ENCODE measurements at regions not wholly inside any gene's neighbourhood (a gene's known extent, or its start where the extent isn't known, plus 50 kb on each side); places are given as distances from the start of the nearest gene placed in this dataset.
"Not testable (repeated sequence)": the region's sequence is repeated elsewhere in the genome, so short reads cannot be mapped to it uniquely, and the experiment has no call there.

DNA sequence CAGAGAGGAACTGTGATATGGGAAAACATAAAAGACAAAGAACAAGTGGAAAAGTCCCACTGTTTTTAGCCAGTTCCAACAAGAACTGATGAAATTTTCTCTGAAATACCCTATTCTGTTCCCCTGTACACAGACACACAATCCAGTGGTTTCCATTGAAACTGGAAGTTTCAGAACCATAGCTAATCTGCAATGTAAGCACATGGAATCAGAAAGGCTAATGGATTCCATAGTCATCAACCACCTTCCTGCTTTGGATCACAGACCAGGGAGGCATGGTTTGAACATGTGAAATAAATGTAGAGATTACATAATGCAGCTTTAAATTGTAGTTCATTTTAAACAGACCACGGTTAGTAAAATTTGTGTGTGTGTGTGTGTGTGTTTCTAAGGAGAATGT is 242.1 kb downstream of the GJA1 start:
- in situ Hi-C loops (cut with HindIII; ENCODE audit: low sequenced_read_pairs) = no loop called here

DNA sequence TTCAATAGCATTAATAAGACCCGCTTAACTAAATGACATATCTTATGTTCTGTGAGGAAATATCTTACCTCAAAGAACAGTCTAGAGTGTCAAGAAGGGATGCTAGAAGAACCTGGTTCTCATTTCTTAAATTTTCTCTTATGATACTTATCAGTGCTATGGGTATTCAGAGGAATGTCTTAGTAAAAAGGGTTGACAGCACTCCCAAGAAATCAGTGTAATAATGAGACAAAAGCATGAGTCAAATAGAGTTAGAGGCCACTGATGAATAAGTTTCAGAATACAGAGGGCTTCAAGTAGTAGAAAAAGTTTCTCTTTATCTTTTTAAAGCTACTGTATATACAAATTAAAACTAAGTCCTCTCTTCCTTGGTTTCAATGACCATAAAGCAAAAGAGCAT is 242.8 kb downstream of the GJA1 start:
- in situ Hi-C loops (cut with HindIII; ENCODE audit: low sequenced_read_pairs) = no loop called here

DNA sequence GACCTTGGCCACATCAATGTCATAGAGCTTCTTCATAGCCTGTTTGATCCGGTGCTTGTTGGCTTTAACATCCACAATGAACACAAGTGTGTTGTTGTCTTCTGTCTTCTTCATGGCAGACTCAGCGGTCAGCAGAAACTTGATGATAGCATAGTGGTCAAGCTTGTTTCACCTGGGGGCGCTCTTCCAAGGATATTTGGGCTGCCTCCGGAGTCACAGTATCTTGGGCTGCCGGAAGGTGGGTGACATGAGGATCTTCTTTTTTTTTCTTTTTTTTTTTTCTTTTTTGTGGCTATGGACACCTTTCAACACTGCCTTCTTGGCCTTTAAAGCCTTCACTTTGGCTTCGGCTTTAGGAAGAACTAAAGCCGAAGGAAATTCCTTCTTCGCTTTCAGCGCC is 244.6 kb downstream of the GJA1 start:
- in situ Hi-C loops (cut with HindIII; ENCODE audit: low sequenced_read_pairs) = loop anchor here (10.0 kb wide), 1 partner anchor 85 kb away; no protein-coding TSS in a partner anchor

DNA sequence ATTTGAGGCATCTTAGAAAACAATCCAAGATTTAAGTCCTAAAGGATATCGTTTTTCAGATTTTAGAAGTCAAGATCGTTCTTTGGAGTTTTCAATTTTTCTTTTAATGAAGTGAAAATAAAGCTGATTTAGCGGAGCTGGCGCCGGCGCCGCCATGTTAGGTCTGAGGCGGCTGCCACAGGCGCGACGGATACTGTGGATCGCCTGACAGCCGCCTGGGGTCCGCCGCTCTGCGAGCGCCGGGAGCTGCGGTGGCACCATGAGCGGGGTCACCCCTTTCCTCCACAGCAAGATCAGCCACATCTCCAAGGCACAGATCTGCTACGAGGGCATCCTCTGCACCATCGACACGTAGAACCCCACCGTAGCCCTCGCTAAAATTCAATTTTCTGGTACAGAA is 247.2 kb downstream of the GJA1 start:
- in situ Hi-C loops (cut with HindIII; ENCODE audit: low sequenced_read_pairs) = loop anchor here (10.0 kb wide), 1 partner anchor 88 kb away; no protein-coding TSS in a partner anchor

DNA sequence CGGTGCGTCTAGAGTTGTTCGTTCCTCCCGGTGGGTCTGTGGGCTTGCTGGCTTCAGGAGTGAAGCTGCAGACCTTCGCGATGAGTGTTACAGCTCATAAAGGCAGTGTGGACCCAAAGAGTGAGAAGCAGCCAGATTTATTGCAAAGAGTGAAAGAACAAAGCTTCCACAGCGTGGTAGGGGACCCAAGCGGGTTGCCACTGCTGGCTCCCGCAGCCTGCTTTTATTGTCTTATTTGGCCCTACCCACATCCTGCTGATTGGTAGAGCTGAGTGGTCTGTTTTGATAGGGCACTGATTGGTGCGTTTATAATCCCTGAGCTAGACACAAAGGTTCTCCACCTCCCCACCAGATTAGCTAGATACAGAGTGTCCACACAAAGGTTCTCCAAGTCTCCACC is 250.4 kb downstream of the GJA1 start:
- in situ Hi-C loops (cut with HindIII; ENCODE audit: low sequenced_read_pairs) = loop anchor here (5.0 to 10.0 kb wide), 2 partner anchors 91 to 249 kb away; partner anchors contain the start of gene GJA1

DNA sequence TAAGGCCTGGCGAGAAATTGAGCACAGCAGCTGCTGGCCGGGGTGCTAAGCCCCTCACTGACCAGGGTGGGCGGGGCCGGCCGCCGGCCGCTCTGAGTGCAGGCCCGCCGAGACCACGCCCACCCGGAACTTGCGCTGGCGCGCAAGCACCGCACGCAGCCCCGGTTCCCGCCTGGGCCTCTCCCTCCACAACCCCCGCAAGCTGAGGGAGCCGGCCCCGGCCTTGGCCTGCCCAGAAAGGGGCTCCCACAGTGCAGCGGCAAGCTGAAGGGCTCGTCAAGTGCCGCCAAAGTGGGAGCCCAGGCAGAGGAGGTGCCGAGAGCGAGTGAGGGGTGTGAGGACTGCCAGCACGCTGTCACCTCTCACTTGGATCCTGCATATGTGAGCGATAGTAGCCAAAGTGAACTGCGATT is 251.2 kb downstream of the GJA1 start:
- in situ Hi-C loops (cut with HindIII; ENCODE audit: low sequenced_read_pairs) = loop anchor here (5.0 to 10.0 kb wide), 2 partner anchors 92 to 249 kb away; partner anchors contain the start of gene GJA1

DNA sequence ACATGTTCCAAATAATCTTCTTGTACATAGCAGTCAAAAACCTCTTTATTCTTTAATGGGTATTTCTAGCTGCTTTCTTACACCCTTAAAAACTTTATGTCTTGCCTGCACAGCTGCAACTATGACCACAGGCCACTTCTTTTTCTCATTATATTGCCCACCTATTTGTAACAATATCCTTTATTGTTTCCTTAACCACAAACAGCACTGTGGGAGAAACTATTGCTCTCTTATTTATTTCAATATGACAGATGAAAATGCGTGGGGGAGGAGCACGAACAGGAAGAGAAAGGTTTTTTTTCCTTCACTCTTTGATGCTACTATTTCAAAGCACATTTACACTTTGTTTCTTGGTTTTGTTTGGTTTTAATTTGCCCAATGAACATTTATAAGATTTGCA is 253.5 kb downstream of the GJA1 start:
- in situ Hi-C loops (cut with HindIII; ENCODE audit: low sequenced_read_pairs) = loop anchor here (5.0 to 10.0 kb wide), 2 partner anchors 94 to 252 kb away; partner anchors contain the start of gene GJA1

DNA sequence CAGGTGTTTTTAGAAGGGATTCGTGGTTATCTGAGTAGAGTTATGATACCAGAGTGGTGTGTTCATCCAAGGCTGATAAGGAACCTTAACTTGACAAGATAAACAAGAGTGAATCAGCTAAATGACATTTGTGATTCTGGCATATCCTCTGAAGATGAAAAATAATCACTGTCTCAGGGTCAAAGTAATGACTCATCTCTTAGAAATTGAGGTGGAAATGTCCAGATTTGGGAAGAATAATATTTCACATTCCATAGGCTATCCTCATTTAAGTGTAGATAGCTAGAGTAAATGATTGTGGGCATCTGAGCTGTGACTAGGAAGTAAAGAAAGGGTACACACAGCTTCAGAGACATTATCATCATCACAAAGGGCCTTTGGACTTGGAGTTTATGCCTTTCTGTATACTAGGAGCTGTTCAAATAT is 255.7 kb downstream of the GJA1 start:
- in situ Hi-C loops (cut with HindIII; ENCODE audit: low sequenced_read_pairs) = no loop called here

DNA sequence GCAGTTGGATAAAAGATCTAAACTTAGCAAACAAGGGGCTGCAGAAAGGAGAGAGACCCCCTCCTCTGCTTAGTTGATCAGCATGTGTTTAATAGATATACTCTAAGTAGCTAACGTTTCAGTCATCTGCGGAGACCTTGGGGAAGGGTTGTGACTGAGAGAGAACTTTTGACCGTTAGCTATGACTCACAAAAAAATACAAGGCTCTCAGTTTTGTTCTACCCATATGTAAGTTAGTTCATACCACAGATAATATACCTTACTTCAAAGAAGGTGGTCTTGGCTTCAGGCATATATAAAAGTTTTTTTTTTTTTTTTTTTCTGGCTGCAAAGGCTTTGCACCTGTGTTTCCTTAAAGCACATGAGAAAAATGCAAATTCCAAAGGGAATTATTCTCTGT is 258.9 kb downstream of the GJA1 start:
- in situ Hi-C loops (cut with HindIII; ENCODE audit: low sequenced_read_pairs) = no loop called here

DNA sequence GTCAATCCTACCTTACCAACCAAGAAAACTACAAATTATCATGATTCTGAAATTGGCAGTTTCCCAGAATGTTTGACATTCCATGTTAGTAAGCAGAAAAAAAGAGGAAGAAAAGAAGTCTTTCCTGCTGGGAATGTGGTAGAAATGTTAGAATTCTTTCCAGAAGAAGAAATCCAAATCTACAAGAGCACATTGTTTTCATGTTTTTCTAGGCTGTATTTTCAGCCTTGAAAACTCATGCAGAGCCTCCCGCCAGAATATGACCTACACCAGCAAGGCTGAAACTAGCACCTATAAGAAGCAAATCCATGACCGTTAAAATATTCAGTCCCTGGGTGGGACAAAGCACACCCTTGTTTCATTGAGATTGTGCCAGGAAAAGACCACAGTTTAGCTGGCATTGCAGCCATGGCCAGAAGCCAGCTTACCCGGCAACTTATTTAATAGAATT is 259.4 kb downstream of the GJA1 start:
- in situ Hi-C loops (cut with HindIII; ENCODE audit: low sequenced_read_pairs) = no loop called here

DNA sequence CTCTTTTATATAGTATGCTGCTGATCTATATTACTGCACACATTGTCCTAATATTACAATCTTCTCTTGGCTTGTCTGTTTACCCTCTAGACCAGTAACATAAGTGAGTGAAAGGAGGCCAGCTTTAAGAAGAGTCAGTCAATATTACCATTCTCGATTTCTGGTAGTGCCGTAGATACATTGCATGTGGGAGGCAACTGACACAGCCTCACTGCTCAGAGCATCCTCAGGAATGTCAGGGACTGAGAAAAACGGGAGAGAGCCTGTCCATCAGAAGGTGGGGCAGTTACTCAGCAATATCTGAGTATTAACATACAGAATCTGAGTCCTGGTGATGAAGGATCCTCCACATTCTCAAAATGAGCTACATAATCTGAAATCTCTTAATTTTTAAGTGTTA is 259.9 kb downstream of the GJA1 start:
- in situ Hi-C loops (cut with HindIII; ENCODE audit: low sequenced_read_pairs) = no loop called here

DNA sequence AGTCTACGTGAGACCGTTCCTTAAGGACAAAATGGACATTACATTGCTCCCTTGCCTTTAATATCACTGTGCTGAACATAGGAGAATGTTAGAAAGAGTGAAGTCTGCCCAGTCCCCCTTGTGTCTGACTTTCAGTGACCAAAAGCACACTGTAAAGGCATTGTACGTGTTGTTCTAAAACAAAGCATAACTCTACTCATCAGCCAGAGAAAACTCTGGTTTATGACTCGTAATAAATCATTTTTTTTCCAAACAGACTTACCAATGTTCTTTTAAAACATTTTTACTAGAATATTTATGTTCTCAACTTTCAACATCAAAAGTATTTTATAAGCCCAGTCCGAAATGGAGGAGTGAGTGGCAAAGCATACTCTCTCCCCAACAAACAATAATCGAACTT is 262.5 kb downstream of the GJA1 start:
- in situ Hi-C loops (cut with HindIII; ENCODE audit: low sequenced_read_pairs) = no loop called here

DNA sequence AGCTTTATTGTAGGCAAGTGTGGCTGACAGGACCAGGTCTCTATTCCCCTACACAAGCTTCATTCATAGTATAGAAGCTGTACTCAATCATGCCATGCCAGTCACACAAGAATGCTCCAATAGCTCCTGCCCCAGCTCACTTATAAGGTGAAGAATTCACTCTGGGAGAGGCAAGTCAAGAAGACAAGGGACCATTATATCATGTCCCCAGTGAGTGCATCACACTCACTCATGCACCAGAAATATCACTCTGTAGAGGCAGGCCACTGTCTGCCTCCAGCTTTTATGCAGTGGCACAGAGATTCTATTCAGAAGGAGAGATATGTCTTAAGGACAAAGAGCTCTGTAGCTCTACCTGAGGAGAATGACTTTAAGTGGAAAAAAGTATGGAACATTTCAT is 263.2 kb downstream of the GJA1 start:
- in situ Hi-C loops (cut with HindIII; ENCODE audit: low sequenced_read_pairs) = no loop called here

DNA sequence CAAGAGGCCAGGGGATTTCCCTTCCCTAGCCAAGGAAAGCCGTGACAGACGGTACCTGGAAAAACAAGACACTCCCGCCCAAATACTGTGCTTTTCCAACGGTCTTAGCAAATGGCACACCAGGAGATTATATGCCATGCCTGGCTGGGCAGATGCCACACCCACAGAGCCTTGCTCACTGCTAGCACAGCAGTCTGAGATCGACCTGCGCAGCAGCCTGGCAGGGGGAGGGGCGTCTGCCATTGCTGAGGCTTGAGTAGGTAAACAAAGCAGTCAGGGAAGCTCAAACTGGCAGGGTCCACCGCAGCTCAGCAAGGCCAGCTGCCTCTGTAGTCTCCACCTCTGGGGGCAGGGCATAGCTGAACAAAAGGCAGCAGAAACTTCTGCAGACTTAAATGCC is 267.7 kb downstream of the GJA1 start:
- in situ Hi-C loops (cut with HindIII; ENCODE audit: low sequenced_read_pairs) = not testable (repeated sequence)

DNA sequence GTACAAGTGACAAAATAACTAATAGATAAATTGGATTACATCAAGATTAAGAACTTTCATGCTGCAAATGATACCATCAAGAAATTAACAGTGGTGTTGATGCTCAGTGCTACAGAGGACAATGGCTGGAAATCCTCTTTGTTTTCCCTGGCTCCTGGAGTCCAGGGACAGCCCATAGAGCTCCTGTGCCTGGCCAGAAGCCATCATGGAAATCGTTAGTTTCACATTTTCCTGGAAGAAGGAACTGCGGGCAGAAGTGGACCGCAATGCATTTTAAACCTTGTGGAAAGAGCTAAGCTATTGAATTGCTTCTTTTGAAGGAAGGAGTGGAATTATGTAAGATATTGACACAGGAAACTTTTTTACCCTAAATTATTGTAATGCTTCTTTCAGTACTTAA is 276.0 kb downstream of the GJA1 start:
- in situ Hi-C loops (cut with HindIII; ENCODE audit: low sequenced_read_pairs) = no loop called here

DNA sequence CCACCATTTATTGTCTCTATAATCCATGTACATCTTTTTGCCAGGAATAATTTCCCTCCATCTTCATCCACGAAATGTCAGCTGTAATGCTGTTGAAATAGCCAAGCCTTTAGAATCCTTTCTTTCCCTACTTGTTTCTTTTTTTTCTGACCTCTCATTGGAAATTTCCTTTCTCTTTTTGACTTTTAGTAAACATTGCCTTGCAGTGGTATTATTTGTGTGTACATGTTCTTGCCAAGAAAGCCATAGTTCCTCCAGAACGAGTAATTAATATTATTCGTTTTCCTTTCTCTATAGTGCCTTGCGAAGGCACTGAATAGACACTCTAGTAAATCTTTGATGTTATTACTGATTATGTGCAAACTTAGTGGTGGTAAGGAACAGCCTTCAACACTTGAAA is 282.2 kb downstream of the GJA1 start:
- in situ Hi-C loops (cut with HindIII; ENCODE audit: low sequenced_read_pairs) = no loop called here

DNA sequence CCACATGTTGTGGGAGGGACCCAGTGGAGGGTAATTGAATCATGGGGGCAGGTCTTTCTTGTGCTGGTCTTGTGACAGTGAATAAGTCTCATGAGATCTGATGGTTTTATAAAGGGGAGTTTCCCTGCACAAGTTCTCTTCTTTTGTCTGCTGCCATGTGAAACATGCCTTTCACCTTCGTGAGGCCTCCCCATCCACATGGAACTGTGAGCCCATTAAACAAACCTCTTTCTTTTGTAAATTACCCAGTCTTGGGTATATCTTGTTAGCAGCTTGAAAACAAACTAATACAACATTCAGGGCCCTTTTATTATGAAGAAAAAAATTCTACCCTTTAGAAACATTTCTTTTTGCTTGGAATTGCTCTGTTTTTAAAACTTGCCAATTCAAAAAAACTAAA is 285.4 kb downstream of the GJA1 start:
- in situ Hi-C loops (cut with HindIII; ENCODE audit: low sequenced_read_pairs) = not testable (repeated sequence)

DNA sequence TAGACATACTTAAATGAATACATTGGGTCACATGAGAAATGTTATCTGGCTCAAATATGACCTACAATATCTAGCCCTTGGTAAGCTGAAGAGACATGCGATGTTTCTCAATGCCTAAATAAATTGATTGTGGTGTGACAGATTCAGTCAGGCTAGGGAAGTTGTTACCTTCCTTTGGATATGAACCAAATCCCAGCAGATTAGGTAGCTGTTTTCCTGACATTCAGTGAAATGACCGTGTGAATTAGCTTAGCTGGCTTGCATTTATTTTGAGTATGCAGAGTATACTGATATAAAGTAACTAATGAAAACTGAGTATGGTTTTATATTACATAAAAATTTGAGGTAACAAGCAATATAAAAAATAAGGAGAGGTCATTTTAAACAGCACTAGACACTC is 288.2 kb downstream of the GJA1 start:
- in situ Hi-C loops (cut with HindIII; ENCODE audit: low sequenced_read_pairs) = no loop called here

DNA sequence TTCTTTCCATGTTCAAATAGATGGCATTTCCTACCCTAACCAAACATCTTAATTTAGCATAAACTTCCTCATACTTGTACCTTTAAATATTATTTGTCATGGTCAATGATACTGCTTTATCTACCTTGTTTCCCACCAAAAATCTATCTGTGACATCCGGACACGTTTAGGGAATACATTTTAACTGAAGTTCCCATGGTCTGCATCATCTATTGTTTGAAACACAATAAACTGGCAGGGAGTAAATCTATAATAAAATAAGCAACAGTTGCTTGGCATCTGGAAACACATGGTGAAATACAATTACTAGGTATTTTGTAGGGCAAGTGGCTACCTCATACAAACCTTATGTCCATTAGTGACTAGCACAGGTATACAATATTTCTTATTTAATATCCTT is 289.1 kb downstream of the GJA1 start:
- in situ Hi-C loops (cut with HindIII; ENCODE audit: low sequenced_read_pairs) = no loop called here

DNA sequence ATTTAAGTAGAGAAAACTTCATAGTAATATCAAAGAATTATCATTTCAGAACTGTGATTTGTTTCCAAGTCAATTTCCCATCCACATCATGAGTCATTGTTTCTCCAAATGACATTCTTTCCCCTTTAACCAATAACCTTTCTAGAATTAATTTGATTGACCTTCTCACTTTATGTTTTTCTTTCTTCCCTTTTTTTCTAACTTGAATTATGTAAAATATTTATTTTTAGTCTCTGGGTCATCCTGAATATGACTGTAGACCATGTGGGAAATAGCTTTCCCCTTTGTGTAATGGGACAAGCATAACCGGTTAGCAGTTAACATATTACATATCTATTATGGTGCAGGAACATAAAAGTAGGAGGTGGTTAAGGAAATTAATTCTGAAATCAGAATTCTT is 291.1 kb downstream of the GJA1 start:
- in situ Hi-C loops (cut with HindIII; ENCODE audit: low sequenced_read_pairs) = no loop called here

DNA sequence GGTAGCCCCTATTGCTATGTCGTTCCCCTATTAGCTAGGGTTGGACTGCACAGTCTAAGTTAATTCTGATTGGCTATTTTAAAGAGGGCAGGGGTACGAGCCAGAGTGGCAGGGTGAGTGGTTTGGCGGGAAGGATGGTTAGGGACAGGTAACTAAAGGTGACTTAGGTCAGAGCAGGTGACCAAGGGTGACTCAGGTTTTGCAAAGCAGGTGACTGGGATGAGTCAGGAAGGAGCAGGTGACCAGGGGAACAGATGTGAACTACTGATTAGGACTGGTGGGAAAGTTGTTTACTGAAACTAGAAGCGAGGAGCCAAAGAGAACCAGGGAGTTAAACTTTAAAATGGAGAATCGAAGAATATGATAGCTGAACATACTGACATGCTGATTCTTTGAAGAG is 295.2 kb downstream of the GJA1 start:
- in situ Hi-C loops (cut with HindIII; ENCODE audit: low sequenced_read_pairs) = loop anchor here (5.0 kb wide), 1 partner anchor 293 kb away; the partner anchor contains the start of gene GJA1

DNA sequence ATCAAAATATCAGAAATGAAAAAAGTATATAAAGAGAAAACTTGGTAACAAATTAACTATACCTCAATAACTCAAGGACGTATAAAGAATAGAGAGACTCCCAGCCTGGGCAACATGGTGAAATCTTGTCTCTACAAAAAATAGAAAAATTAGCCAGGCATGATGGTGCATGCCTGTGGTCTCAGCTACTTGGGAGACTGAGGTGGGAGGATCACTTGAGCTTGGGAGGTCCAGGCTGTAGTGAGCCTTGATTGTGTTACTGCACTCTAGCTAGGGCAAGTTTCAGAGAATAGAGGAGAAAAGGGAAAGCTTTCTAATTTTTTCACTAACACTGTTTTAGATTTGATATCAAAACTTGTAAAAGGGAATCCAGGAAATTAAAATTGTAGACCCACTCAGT is 295.9 kb downstream of the GJA1 start:
- in situ Hi-C loops (cut with HindIII; ENCODE audit: low sequenced_read_pairs) = loop anchor here (5.0 kb wide), 1 partner anchor 294 kb away; the partner anchor contains the start of gene GJA1

DNA sequence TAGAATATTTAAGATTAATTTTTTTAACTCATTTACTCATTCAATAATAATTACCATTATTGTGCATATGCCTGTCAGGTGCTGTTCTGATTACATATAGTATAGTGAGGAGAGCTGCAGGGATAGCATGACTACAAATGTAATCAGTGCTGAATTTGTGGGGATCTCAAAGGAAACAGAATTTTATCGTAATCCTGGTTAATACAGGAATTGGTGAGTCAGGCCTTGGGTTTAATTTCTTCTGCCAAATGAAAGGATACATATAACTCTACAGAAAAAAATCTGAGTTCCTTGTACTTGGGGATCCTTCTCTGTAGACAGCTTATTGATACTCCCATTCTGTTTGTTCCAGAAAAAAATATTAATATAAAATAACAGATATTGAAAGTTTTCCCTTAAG is 297.2 kb downstream of the GJA1 start:
- in situ Hi-C loops (cut with HindIII; ENCODE audit: low sequenced_read_pairs) = loop anchor here (5.0 kb wide), 1 partner anchor 295 kb away; the partner anchor contains the start of gene GJA1
